Ishikawa (cell line): ENCODE measurements at regions not wholly inside any gene's neighbourhood (a gene's known extent, or its start where the extent isn't known, plus 50 kb on each side); places are given as distances from the start of the nearest gene placed in this dataset.

Source experiments
- CEBPB ChIP-seq: IDR thresholded peaks from 2 replicates; pipeline ENCODE4 v1.6.1; 2012
- CREB1 ChIP-seq: IDR thresholded peaks from 2 replicates; pipeline ENCODE4 v1.6.1; 2012; ENCODE audit warnings: low read depth
- EGR1 ChIP-seq: IDR thresholded peaks from 2 replicates; pipeline ENCODE4 v1.6.1; 2012
- EP300 ChIP-seq: IDR thresholded peaks from 2 replicates; pipeline ENCODE4 v1.6.1; 2012; ENCODE audit warnings: borderline replicate concordance
- FOXM1 ChIP-seq: IDR thresholded peaks from 2 replicates; pipeline ENCODE4 v1.6.1; 2012; ENCODE audit warnings: low read depth, borderline replicate concordance
- NFIC ChIP-seq: IDR thresholded peaks from 2 replicates; pipeline ENCODE4 v1.6.1; 2012
- RAD21 ChIP-seq: IDR thresholded peaks from 2 replicates; pipeline ENCODE4 v1.6.1; 2012; ENCODE audit warnings: low read depth
- REST ChIP-seq: IDR thresholded peaks from 2 replicates; pipeline ENCODE4 v1.6.1; 2012; ENCODE audit warnings: low read depth, mild to moderate bottlenecking
- TAF1 ChIP-seq: IDR thresholded peaks from 2 replicates; pipeline ENCODE4 v1.6.1; 2012; ENCODE audit warnings: low read depth, mild to moderate bottlenecking
- TCF12 ChIP-seq: IDR thresholded peaks from 2 replicates; pipeline ENCODE4 v1.6.1; 2012; ENCODE audit warnings: low read depth
- TEAD4 ChIP-seq: IDR thresholded peaks from 2 replicates; pipeline ENCODE4 v1.6.1; 2012
- USF1 ChIP-seq: IDR thresholded peaks from 2 replicates; pipeline ENCODE4 v1.6.1; 2012
- YY1 ChIP-seq: IDR thresholded peaks from 2 replicates; pipeline ENCODE4 v1.6.1; 2012; ENCODE audit warnings: low read depth
- ZBTB7A ChIP-seq: IDR thresholded peaks from 2 replicates; pipeline ENCODE4 v1.6.1; 2012; ENCODE audit warnings: low read depth
- TF ChIP-seq, protein P1 (sequence below): IDR thresholded peaks from 2 replicates; pipeline ENCODE4 v1.6.1; 2012

DNA sequence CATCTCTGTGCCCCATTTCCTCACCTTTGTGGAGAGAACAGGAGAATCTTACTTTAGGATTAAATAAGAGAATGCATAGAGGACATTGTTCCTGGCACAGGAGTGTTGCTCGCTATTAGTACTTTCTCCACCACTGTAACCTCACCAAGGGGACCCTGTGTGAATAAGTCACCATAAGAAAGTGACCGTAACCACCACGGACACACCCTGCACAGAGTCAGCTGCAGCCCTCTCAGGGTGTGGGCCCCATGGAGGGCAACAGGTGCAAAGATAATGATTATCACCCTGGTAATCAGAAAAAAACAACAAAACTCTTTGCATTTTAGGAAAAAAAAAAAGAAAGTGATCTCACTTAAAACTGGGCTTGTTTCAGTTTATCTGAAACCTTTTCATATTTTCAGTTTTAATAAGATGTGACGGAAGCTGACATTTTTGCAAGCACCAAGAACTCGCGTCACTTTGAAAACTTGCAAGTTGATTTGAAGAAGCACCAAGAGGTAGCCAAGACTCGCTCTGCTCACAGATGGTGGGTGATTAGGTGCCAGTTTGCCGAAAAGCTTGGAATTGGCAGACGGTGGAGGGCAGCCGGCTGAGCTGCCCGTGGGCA, 87.0 kb upstream of the VRK1 start:
- TF ChIP-seq TAF1, result no peak
- TF ChIP-seq TCF12, result no peak
- no peak for TF ChIP-seq RAD21
- TF ChIP-seq FOXM1, result no peak
- TF ChIP-seq CEBPB, result no peak
- no peak for TF ChIP-seq CREB1
- no peak for TF ChIP-seq YY1
- TF ChIP-seq, protein P1, sequence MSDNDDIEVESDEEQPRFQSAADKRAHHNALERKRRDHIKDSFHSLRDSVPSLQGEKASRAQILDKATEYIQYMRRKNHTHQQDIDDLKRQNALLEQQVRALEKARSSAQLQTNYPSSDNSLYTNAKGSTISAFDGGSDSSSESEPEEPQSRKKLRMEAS, result no peak
- no peak for TF ChIP-seq EP300
- no peak for TF ChIP-seq NFIC
- no peak for TF ChIP-seq USF1
- no peak for TF ChIP-seq REST
- no peak for TF ChIP-seq ZBTB7A
- no peak for TF ChIP-seq EGR1
- TF ChIP-seq TEAD4, result no peak

DNA sequence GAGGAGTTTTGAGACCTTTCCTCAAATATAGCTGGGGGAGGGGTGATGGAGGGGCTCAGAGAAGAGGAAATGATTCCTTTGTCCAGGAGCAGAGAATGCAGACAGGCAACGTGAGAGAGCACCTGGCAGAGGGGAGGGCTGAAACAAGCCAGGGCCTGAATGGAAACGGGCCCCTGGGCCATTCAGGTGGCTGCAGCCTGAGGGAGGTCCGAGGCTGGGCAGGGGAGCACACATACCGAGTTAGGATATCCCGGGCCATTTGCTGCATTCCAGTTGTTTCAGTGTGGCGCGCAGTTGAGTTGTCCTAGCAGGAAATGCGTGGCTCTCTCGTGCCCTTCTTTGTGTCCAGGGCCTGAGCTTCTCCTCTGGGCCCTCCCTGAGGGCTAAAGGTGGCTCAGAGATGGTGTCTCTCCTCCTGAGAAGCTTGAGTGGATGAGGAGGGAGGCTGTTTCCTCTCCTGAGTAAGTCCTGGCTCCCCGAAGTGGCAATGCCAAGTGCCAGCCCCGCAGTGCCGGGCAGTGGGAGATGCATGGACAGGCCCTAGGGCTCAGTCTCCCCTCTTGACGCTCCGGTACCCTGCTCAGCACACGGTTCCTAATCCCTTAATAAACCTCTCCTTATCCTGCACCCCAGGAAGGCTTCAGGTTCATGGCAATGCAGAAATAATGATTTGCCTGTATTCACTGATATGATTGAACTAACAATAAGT, 85.5 kb upstream of the VRK1 start:
- no peak for TF ChIP-seq REST

DNA sequence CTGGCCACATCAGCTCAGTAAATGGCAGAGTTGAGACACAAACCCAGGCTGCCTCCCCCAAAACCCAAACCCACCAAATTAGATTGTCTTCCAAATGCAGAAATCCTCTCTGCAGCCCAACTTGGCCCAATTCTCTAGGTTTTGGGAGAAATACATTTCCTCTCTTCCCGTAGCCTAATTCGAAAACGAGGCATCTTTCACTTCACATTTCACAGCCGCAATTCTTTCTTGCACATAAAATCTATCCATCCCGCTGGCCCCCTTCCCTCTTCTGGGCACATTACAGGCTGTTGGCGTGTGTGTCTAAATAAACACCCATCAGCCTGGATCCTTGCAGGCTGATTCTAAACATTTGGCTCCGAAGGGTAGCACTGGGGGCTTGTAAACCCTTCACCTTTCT, 83.8 kb upstream of the VRK1 start:
- TF ChIP-seq REST, result no peak
- TF ChIP-seq NFIC, result no peak
- TF ChIP-seq, protein P1, result no peak
- TF ChIP-seq YY1, result no peak
- no peak for TF ChIP-seq EP300

- TF ChIP-seq YY1 (no peak), NFIC (no peak), CREB1 (no peak), REST (no peak), ZBTB7A (no peak), TAF1 (no peak), TEAD4 (no peak), TCF12 (no peak), RAD21 (no peak), EGR1 (no peak), CEBPB (no peak), FOXM1 (no peak), EP300 (no peak), USF1 (no peak)
- TF ChIP-seq, protein P1, result no peak
These were observed 80.1 kb upstream of the VRK1 start for GRCh38 chr14:96717116-96717515.
